AG04450 (cell line): ENCODE measurements at regions not wholly inside any gene's neighbourhood (a gene's known extent, or its start where the extent isn't known, plus 50 kb on each side); places are given as distances from the start of the nearest gene placed in this dataset.
"Not testable (repeated sequence)": the region's sequence is repeated elsewhere in the genome, so short reads cannot be mapped to it uniquely, and the experiment has no call there.

Experiments used
- CTCF ChIA-PET: fragments of 300-600, 350-600 bp; formaldehyde crosslinking; extraction: SDS; loops from one replicate; lab custom pipeline; 2022; ENCODE audit warnings: antibody characterized with exemption, inconsistent platforms; lab: Charles Lee
- POLR2A ChIA-PET: fragments of 350-600 bp; formaldehyde crosslinking; extraction: SDS; loops from one replicate; lab custom pipeline; 2021; ENCODE audit warnings: antibody characterized with exemption, inconsistent platforms; lab: Yijun Ruan, JAX
- DNase-seq: peaks from one replicate; pipeline ENCODE4 v3.0.0-alpha.2; 2011; ENCODE audit warnings: low read depth, low spot score
- H3K27ac ChIP-seq: one replicate; pipeline ENCODE4 v1.5.1; 2012; ENCODE audit warnings: low read depth, low read length, control low read depth
- H3K27me3 ChIP-seq: one replicate; pipeline ENCODE4 v1.6.0; 2012; ENCODE audit warnings: low read length; ENCODE audit not compliant: control insufficient read depth, insufficient read depth
- H3K4me3 ChIP-seq: 2 replicates; pipeline ENCODE4 v1.5.1; 2011; ENCODE audit warnings: mild to moderate bottlenecking, low read depth, low read length, control low read depth
- H3K9me3 ChIP-seq: 2 replicates; pipeline ENCODE4 v1.5.1; 2012; ENCODE audit warnings: low read length; ENCODE audit not compliant: control insufficient read depth, insufficient read depth
- TF ChIP-seq, protein P1 (sequence below): IDR thresholded peaks from 2 replicates; pipeline ENCODE4 v1.5.1; 2011; ENCODE audit warnings: low read depth, low read length, control low read depth, inconsistent platforms

DNA sequence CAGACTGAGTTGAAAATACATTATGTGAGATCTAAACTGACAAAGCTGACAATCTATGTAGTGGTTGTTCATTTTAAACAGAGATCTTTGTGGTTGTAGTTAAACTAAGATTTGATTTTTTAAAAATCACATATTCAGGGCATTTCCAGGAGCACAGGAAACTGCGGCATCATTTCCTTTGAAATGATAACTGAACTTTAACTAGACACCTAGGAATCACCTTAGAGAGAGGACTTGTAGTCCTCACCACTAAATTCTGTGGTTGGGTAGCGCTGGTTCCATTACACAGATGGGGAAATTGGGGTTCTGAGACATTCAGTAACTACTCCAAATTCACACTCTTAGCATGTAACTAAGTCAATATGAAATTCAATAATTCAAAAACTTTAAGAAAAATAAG, 96.0 kb upstream of the TRIB2 start:
- Histone ChIP-seq H3K4me3 (no peak overlapping the region), H3K27ac (no peak overlapping the region), H3K9me3 (no peaks in the 10 kb centered on the region), H3K27me3 (no peaks in the 10 kb centered on the region)
- TF ChIP-seq, protein P1, sequence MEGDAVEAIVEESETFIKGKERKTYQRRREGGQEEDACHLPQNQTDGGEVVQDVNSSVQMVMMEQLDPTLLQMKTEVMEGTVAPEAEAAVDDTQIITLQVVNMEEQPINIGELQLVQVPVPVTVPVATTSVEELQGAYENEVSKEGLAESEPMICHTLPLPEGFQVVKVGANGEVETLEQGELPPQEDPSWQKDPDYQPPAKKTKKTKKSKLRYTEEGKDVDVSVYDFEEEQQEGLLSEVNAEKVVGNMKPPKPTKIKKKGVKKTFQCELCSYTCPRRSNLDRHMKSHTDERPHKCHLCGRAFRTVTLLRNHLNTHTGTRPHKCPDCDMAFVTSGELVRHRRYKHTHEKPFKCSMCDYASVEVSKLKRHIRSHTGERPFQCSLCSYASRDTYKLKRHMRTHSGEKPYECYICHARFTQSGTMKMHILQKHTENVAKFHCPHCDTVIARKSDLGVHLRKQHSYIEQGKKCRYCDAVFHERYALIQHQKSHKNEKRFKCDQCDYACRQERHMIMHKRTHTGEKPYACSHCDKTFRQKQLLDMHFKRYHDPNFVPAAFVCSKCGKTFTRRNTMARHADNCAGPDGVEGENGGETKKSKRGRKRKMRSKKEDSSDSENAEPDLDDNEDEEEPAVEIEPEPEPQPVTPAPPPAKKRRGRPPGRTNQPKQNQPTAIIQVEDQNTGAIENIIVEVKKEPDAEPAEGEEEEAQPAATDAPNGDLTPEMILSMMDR: no peak
- no peak for DNase-seq
- ChIA-PET CTCF (no interaction called here), POLR2A (no interaction called here)

DNA sequence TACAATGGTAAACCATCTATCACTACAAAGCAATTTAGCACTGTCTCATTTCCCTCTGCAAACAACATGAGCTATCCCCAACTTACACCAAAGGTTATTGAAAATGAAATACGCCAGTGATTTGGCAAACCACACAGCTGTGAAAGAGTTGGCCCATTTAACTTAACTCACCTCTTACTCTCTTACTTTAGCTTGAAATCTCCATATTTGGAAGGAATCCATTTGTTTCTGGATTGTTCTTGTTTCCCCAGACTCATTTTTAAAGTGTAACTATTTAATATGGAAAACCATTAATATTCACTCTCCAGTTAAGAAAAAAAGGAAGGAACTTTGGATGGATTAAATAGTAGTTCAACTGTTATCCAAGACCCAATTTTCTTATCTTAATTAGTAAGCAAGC, 93.7 kb upstream of the TRIB2 start:
- POLR2A ChIA-PET: no interaction called here
- Histone ChIP-seq H3K9me3 (no peaks in the 10 kb centered on the region), H3K27ac (no peak overlapping the region), H3K27me3 (no peaks in the 10 kb centered on the region), H3K4me3 (no peak overlapping the region)
- no peak for DNase-seq
- CTCF ChIA-PET: interaction anchor here (0.5 to 0.8 kb wide), 2 partner anchors 62 to 93 kb away, joined by 3 read pairs; no protein-coding TSS in a partner anchor
- TF ChIP-seq, protein P1: no peak

DNA sequence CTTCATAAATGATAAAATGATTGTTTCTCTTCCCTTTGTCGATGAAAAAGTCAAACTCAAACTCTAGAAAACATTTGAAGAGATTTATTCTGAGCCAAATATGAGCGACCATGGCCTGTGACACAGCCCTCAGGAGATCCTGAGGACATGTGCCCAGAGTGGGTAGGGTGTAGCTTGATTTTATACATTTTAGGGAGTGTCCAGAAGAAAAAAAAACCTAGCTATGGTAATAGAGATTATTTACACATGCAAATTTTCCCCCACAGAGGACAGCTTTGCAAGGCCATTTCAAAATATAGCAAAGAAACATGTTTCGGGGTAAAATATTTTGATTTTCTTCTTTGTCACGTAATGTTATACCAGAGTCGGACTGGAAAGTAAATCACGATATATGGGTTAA, 92.4 kb upstream of the TRIB2 start:
- no peak for DNase-seq
- Histone ChIP-seq H3K27ac (no peak overlapping the region), H3K27me3 (no peaks in the 10 kb centered on the region), H3K9me3 (no peaks in the 10 kb centered on the region), H3K4me3 (no peak overlapping the region)
- POLR2A ChIA-PET: no interaction called here
- CTCF ChIA-PET: no interaction called here
- TF ChIP-seq, protein P1: no peak

DNA sequence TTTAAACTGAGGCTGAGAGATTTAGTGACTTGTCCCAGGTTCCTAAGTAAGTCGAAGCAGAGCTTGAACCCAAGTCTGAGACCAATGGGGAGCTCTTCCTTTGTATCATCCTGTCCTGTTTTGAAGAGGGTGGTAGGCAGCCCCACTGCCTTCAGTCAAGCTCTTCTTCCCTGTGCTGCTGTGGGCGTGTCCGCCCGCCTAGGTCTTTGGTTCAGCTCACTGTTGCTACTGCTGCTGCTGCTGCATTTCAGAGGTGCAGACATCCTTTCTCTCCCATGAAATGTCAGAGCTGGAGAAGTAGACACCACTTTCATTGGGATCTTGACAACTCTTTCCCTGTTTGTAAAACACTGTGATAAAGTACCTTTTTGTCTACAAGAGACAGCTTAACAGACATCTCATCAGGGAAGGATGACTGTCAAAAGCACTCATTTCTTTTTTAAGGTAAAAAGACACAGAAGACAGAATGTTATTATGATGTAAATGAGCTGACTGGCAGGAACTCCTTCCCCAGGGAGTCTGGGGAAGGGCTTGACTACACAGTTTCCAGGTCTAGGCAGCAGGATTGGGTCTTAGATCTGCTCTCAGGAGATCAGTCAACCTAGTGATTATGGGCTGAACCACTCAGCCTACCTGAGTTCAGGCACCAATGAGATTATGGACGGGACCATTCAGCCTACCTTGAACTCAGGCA, 91.7 kb upstream of the TRIB2 start:
- CTCF ChIA-PET: interaction anchor here (0.6 kb wide), 1 partner anchor 195 kb away, joined by 3 read pairs; no protein-coding TSS in a partner anchor
- Histone ChIP-seq H3K4me3 (no peak overlapping the region), H3K27ac (no peak overlapping the region)

DNA sequence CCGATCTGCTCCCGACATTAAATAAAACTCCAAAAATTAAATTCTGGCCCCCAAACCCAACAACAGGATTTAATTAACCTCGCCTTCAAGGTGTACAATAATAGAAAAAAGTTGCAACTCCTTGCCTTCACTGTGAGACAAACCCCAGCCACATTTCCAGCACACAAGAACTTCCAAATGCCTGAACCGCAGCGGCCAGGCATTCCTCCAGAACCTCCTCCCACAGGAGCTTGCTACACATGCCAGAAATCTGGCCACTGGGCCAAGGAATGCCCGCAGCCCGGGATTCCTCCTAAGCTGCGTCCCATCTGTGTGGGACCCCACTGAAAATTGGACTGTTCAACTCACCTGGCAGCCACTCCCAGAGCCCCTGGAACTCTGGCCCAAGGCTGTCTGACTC, 88.2 kb upstream of the TRIB2 start:
- H3K27me3 ChIP-seq, CTCF ChIA-PET: not testable (repeated sequence)

More for the DNA sequence above, 91.7 kb upstream of the TRIB2 start:
- Histone ChIP-seq H3K9me3 (no peaks in the 10 kb centered on the region), H3K27me3 (no peaks in the 10 kb centered on the region)
- TF ChIP-seq, protein P1: no peak
- POLR2A ChIA-PET: no interaction called here
- DNase-seq: no peak

More for the DNA sequence above, 88.2 kb upstream of the TRIB2 start:
- H3K9me3 ChIP-seq, POLR2A ChIA-PET, DNase-seq, H3K27ac ChIP-seq, H3K4me3 ChIP-seq: not testable (repeated sequence)
